Medulla oblongata (tissue), 1 donor: ENCODE measurements at regions not wholly inside any gene's neighbourhood (a gene's known extent, or its start where the extent isn't known, plus 50 kb on each side); places are given as distances from the start of the nearest gene placed in this dataset.
"Not testable (repeated sequence)": the region's sequence is repeated elsewhere in the genome, so short reads cannot be mapped to it uniquely, and the experiment has no call there.

Experiments
- DNase-seq: peaks from one replicate; pipeline ENCODE4 v3.0.0-alpha.2; 2015; ENCODE audit errors: extremely low spot score

- DNase-seq, result no peak
Observed at GRCh38 chr1:189323091-189323490, 1154.6 kb downstream of the BRINP3 start.

GRCh38 chr1:189331071-189331470 is 1146.6 kb downstream of the BRINP3 start:
- DNase-seq, result not testable (repeated sequence)

- DNase-seq, result no peak
Observed at GRCh38 chr1:189336115-189337100, 1141.3 kb downstream of the BRINP3 start.

GRCh38 chr1:189349607-189350006 is 1128.1 kb downstream of the BRINP3 start:
- DNase-seq, result no peak

GRCh38 chr1:189350983-189351616 is 1126.6 kb downstream of the BRINP3 start:
- no peak for DNase-seq

- DNase-seq, result no peak
Observed at GRCh38 chr1:189351960-189352359, 1125.7 kb downstream of the BRINP3 start.

- no peak for DNase-seq
Observed at GRCh38 chr1:189356206-189356605, 1121.5 kb downstream of the BRINP3 start.

GRCh38 chr1:189357317-189357716 is 1120.3 kb downstream of the BRINP3 start:
- no peak for DNase-seq

GRCh38 chr1:189369612-189370011 is 1108.1 kb downstream of the BRINP3 start:
- DNase-seq, result no peak

- DNase-seq, result peak; percentile 30
Observed at GRCh38 chr1:189374816-189375215, 1102.8 kb downstream of the BRINP3 start.

GRCh38 chr1:189405419-189405818 is 1072.2 kb downstream of the BRINP3 start:
- DNase-seq, result no peak

- DNase-seq, result no peak
Observed at GRCh38 chr1:189409774-189410173, 1067.9 kb downstream of the BRINP3 start.

- DNase-seq, result no peak
Observed at GRCh38 chr1:189424746-189425331, 1052.8 kb downstream of the BRINP3 start.

- DNase-seq, result peak; percentile 7
Observed at GRCh38 chr1:189429610-189430009, 1048.1 kb downstream of the BRINP3 start.

GRCh38 chr1:189431447-189431846 is 1046.2 kb downstream of the BRINP3 start:
- no peak for DNase-seq

- no peak for DNase-seq
Observed at GRCh38 chr1:189432753-189433152, 1044.9 kb downstream of the BRINP3 start.

- DNase-seq, result no peak
Observed at GRCh38 chr1:189434461-189434860, 1043.2 kb downstream of the BRINP3 start.

- no peak for DNase-seq
Observed at GRCh38 chr1:189435398-189435797, 1042.3 kb downstream of the BRINP3 start.

GRCh38 chr1:189438808-189439207 is 1038.9 kb downstream of the BRINP3 start:
- DNase-seq, result no peak

GRCh38 chr1:189463166-189463565 is 1014.5 kb downstream of the BRINP3 start:
- DNase-seq, result no peak

GRCh38 chr1:189496768-189497167 is 980.9 kb downstream of the BRINP3 start:
- no peak for DNase-seq

GRCh38 chr1:189499736-189500135 is 977.9 kb downstream of the BRINP3 start:
- no peak for DNase-seq

- no peak for DNase-seq
Observed at GRCh38 chr1:189500778-189501177, 976.9 kb downstream of the BRINP3 start.
